Lower leg skin (tissue), 3 donors: ENCODE measurements at regions not wholly inside any gene's neighbourhood (a gene's known extent, or its start where the extent isn't known, plus 50 kb on each side); places are given as distances from the start of the nearest gene placed in this dataset.

ENCODE experiments used
- POLR2A ChIP-seq, 2 donors: fragments of 450-650 bp; IDR thresholded peaks; one replicate each; pipeline ENCODE4 v1.6.1; 2016 to 2017; ENCODE audit warnings: antibody characterized with exemption in 2 of 2, mild to moderate bottlenecking in 1 of 2, moderate library complexity in 1 of 2
- TF ChIP-seq, protein P1 (sequence below), 3 donors: fragments of 450-650 bp; IDR thresholded peaks; one replicate each; pipeline ENCODE4 v1.5.1; 2016; ENCODE audit warnings: antibody characterized with exemption in 3 of 3, mild to moderate bottlenecking in 3 of 3, moderate library complexity in 2 of 3

DNA sequence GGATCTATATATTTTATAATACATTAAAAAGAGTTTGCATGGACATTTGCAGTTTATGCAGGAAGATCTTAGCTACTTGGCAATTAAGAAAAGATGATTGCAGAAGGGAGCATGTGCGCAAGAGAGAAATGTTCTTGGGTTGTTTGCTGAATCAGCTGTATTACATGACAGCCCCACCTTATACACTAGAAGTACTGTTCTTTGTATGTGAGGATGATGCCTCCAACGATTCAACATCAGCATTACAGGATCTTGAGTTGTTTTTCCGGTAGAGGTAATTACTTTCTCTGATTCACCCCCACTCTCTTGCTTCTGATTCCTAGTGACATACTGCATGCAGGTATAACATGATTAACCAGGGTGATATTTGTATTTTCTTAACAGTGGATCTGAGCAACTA, 140.8 kb downstream of the PCDH7 start:
- TF ChIP-seq, protein P1, sequence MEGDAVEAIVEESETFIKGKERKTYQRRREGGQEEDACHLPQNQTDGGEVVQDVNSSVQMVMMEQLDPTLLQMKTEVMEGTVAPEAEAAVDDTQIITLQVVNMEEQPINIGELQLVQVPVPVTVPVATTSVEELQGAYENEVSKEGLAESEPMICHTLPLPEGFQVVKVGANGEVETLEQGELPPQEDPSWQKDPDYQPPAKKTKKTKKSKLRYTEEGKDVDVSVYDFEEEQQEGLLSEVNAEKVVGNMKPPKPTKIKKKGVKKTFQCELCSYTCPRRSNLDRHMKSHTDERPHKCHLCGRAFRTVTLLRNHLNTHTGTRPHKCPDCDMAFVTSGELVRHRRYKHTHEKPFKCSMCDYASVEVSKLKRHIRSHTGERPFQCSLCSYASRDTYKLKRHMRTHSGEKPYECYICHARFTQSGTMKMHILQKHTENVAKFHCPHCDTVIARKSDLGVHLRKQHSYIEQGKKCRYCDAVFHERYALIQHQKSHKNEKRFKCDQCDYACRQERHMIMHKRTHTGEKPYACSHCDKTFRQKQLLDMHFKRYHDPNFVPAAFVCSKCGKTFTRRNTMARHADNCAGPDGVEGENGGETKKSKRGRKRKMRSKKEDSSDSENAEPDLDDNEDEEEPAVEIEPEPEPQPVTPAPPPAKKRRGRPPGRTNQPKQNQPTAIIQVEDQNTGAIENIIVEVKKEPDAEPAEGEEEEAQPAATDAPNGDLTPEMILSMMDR (IDR thresholded peaks at IDR 0.05): no peak
- TF ChIP-seq POLR2A (IDR thresholded peaks at IDR 0.05): no peak
